RWPE1 (cell line): ENCODE measurements at regions not wholly inside any gene's neighbourhood (a gene's known extent, or its start where the extent isn't known, plus 50 kb on each side); places are given as distances from the start of the nearest gene placed in this dataset.

Experiments used
- CTCF ChIA-PET: fragments of 350-600 bp; sonication (Branson Sonifier 250); formaldehyde crosslinking; extraction: SDS; loops from one replicate; lab custom pipeline; 2021; lab: Yijun Ruan, JAX
- POLR2A ChIA-PET: fragments of 400-600 bp; formaldehyde crosslinking; extraction: SDS; loops from one replicate; lab custom pipeline; 2020; ENCODE audit warnings: antibody characterized with exemption; ENCODE audit not compliant: low non-redundant PET; lab: Yijun Ruan, JAX
- DNase-seq: peaks from one replicate; pipeline ENCODE4 v3.0.0; 2012; ENCODE audit warnings: low spot score
- H3K27ac ChIP-seq: fragments of 450-650 bp; 2 replicates; pipeline ENCODE4 v1.5.1; 2017
- TF ChIP-seq, protein P1 (sequence below): fragments of 450-650 bp; conservative IDR thresholded peaks from 2 replicates; pipeline ENCODE4 v1.5.1; 2017; ENCODE audit warnings: low read depth, mild to moderate bottlenecking

DNA sequence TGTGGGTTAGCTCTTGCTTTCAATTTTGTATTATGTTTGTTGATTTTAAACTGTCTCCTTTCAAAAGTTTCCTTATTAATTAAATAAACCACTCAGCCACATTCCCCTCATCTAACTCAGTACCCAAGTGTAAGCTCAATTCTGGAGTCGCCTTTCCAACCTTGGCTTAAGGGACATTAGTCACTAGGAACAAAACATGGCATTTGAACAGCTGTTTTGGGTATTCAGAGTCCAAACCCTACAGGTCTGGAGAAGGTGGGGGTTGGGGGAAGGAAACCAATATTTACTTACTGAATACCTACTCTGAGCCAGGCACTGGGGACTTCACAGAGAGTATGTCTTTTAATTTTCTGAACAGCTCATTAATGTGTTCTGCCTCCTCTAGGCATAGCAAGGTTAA is 117.2 kb upstream of the JUN start:
- CTCF ChIA-PET, result no interaction called here
- TF ChIP-seq, protein P1, sequence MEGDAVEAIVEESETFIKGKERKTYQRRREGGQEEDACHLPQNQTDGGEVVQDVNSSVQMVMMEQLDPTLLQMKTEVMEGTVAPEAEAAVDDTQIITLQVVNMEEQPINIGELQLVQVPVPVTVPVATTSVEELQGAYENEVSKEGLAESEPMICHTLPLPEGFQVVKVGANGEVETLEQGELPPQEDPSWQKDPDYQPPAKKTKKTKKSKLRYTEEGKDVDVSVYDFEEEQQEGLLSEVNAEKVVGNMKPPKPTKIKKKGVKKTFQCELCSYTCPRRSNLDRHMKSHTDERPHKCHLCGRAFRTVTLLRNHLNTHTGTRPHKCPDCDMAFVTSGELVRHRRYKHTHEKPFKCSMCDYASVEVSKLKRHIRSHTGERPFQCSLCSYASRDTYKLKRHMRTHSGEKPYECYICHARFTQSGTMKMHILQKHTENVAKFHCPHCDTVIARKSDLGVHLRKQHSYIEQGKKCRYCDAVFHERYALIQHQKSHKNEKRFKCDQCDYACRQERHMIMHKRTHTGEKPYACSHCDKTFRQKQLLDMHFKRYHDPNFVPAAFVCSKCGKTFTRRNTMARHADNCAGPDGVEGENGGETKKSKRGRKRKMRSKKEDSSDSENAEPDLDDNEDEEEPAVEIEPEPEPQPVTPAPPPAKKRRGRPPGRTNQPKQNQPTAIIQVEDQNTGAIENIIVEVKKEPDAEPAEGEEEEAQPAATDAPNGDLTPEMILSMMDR, result no peak
- DNase-seq, result no peak
- no peak overlapping the region for H3K27ac ChIP-seq
- POLR2A ChIA-PET, result no interaction called here

DNA sequence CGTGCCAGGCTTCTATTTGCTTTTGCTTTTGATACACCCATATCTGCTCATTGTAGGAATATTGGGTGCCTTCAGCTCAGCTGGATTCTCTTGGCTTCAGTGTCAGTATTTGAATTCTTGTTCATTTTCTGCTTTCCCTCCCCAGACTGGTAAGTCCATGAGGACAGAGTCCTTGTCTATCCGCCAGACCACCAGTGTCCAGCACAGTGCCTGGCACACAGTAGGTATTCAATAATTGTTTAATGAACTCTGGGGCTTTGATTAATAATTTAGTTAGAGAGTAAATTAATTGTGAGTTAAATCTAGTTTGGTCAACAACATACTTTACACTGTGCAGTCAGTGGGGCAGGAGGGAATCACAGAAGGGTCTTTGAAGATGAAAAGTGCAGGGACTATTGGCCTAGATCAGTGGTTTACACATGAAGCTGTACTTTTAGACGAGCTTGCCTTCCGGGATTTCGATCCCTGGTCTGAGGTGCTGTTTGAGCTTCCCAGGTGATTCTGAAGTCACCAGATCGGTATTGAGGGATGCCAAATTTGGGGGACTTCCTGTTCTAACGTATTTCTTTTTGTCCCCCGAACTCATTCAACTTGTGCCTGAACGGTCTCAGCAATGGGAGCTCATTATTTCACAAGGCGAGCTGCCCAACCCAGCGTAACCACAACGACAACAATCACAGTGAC is 119.1 kb upstream of the JUN start:
- POLR2A ChIA-PET, result interaction anchor here (0.5 kb wide), 1 partner anchor 1007 kb away, joined by 3 read pairs; no protein-coding TSS in a partner anchor
- CTCF ChIA-PET, result interaction anchor here (0.6 kb wide), 1 partner anchor 17 kb away, joined by 3 read pairs; no protein-coding TSS in a partner anchor
- H3K27ac ChIP-seq, result peak overlapping the region; percentile 93
- DNase-seq, result no peak
- TF ChIP-seq, protein P1, result no peak

DNA sequence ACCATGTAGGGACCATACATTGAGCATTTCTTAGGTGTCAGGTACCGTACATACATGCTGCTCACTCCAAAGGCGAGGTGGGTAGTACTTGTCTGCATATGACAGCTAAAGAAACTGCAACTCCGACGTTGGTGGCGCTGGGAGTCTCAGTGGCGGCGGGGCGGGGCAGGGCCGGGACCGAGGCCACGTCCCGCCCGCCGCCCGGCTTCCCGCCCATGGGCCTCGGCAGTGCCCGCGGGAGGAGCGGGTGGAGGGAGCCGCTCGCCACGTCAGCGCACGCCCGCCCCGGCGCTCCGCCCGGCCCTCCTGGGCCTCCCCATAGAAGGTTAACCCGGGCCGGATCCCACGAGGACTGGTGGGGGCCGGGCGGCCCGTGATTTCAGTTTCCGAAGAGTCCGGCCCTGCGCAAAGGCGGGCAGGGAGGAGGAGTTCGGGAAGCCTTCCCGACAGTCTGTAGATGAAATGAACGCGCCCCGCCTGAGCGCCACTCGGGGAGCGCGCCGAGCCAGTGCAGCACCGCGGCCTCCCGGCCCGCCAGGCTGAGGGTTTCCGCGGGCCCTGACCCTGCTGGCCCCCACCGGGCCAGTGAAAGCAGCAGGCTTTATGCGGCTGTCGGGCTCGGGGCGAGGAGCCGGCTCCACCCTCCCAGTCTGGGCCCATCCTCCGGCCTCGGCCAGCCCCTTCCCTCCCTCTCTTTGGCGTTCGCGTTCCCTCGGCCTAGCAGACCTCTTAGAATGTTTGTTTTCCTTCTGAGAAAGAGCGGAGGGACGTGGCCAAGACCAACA is 119.9 kb upstream of the JUN start:
- DNase-seq, result peak; percentile 85
- TF ChIP-seq, protein P1, result no peak
- H3K27ac ChIP-seq, result peak overlapping the region; percentile 93
- ChIA-PET POLR2A (no interaction called here), CTCF (no interaction called here)

DNA sequence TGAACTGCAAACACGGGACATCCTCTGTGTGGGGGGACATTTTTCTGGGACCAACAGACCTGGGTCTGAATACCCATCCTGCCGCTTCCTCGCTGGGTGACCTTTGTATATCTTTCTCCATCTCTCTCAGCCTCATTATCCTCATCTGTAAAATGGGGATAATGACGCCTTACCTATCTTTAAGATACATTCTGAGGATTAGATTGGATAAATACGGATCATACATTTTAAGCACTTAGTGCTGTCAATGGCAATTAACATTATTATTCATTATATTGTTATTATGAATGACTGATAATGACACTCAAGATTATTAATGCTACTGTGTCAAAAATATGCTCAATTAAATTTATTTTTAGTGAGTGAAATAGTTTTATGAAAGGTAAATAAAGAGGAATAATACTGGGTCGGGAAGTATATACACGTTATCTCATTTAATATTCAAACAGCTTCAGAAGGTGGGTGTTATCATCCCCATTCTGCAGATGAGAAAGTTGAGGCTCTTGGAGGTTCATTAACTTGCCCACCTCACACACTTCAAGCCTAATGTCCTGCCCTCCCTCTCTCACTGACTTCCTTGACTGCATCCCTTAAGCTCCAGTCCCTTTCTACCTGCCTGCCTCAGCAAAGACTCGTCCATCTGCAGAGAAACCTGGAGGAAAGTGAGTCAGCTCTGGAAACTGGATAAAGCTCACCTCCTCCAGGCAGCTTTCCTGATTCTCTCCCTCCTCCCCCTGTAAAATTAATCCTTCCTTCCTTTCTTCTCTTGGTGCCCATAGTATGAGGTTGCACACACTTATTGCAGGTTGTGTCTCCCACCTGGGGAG is 120.7 kb upstream of the JUN start:
- TF ChIP-seq, protein P1, result no peak
- DNase-seq, result no peak
- CTCF ChIA-PET, result interaction anchor here (0.5 to 0.7 kb wide), 2 partner anchors 64 to 237 kb away, joined by 3 read pairs; no protein-coding TSS in a partner anchor
- H3K27ac ChIP-seq, result peak overlapping the region; percentile 93
- POLR2A ChIA-PET, result no interaction called here

DNA sequence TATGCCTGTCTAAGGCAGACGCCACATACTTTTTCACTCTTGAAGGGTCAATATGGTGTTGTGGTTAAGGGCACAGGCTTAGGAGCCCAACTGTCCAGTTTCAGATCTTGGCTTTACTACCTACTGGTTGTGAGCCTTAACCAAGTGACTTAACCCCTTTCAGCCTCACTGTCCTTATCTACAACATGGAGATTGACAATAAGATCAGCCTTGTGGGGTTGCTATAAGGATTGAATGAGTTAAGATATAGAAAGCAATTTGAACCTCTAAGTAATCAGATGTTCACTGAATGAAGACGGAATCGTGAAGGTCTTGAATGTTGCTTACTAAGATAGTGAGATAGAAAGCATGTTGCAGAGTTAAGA is 121.3 kb upstream of the JUN start:
- DNase-seq, result no peak
- CTCF ChIA-PET, result interaction anchor here (0.5 to 0.7 kb wide), 2 partner anchors 65 to 237 kb away, joined by 3 read pairs; no protein-coding TSS in a partner anchor
- POLR2A ChIA-PET, result no interaction called here
- no peak overlapping the region for H3K27ac ChIP-seq
- TF ChIP-seq, protein P1, result no peak
